ENCODE measurements at regions not wholly inside any gene's neighbourhood (a gene's known extent, or its start where the extent isn't known, plus 50 kb on each side); places are given as distances from the start of the nearest gene placed in this dataset.

DNA sequence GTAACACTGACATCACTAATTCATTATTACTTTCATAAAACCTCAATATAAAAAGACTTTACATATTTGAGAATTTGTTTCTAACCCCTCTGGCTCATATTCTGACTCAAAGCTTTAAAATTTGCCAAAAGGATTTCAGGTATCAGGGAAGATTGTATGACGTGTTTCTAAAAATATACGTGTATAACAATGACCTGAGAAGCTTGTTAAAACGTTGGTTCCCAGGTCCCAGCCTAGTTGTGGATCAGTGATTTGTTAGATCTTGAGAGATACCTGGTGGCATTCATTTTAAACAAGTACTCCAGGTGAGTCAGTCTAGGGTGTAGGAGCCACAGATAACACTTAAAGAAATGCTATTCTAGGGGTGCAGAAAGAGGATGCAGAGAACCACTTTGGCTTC lies 1096.8 kb upstream of the NXPH2 start:
- TF ChIP-seq, protein P1, sequence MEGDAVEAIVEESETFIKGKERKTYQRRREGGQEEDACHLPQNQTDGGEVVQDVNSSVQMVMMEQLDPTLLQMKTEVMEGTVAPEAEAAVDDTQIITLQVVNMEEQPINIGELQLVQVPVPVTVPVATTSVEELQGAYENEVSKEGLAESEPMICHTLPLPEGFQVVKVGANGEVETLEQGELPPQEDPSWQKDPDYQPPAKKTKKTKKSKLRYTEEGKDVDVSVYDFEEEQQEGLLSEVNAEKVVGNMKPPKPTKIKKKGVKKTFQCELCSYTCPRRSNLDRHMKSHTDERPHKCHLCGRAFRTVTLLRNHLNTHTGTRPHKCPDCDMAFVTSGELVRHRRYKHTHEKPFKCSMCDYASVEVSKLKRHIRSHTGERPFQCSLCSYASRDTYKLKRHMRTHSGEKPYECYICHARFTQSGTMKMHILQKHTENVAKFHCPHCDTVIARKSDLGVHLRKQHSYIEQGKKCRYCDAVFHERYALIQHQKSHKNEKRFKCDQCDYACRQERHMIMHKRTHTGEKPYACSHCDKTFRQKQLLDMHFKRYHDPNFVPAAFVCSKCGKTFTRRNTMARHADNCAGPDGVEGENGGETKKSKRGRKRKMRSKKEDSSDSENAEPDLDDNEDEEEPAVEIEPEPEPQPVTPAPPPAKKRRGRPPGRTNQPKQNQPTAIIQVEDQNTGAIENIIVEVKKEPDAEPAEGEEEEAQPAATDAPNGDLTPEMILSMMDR (IDR thresholded peaks at IDR 0.05; ENCODE audit: low read length) = no peak
- TF ChIP-seq EZH2 (IDR thresholded peaks at IDR 0.05; ENCODE audit: borderline replicate concordance, low read length) = no peak

All from OCI-LY1 (cell line).